ENCODE measurements at regions not wholly inside any gene's neighbourhood (a gene's known extent, or its start where the extent isn't known, plus 50 kb on each side); places are given as distances from the start of the nearest gene placed in this dataset.
"Not testable (repeated sequence)": the region's sequence is repeated elsewhere in the genome, so short reads cannot be mapped to it uniquely, and the experiment has no call there.

GRCh38 chr13:37960427-37960826 is 90.9 kb upstream of the TRPC4 start:
- H3K36me3 ChIP-seq (ENCODE audit: insufficient read depth, low read length): no peaks in the 10 kb centered on the region
- no peak overlapping the region for H3K27ac ChIP-seq (ENCODE audit: low read depth, low read length)
- no peaks in the 10 kb centered on the region for H3K27me3 ChIP-seq (ENCODE audit: insufficient read depth, low read length)
- H3K79me2 ChIP-seq (ENCODE audit: control insufficient read depth, insufficient read depth, low read length, unreplicated experiment): no peaks in the 10 kb centered on the region
- no peaks in the 10 kb centered on the region for H3K4me1 ChIP-seq (ENCODE audit: control insufficient read depth, insufficient read depth, low read length, unreplicated experiment)
- no peak overlapping the region for H2AFZ ChIP-seq (ENCODE audit: low read length, unreplicated experiment)
- H3K4me3 ChIP-seq (ENCODE audit: low read depth, low read length): no peak overlapping the region

GRCh38 chr13:37959284-37959683 is 89.7 kb upstream of the TRPC4 start:
- Histone ChIP-seq H3K79me2 (ENCODE audit: control insufficient read depth, insufficient read depth, low read length, unreplicated experiment) (no peaks in the 10 kb centered on the region), H3K36me3 (ENCODE audit: insufficient read depth, low read length) (no peaks in the 10 kb centered on the region), H3K4me3 (ENCODE audit: low read depth, low read length) (no peak overlapping the region), H3K27ac (ENCODE audit: low read depth, low read length) (no peak overlapping the region), H3K4me1 (ENCODE audit: control insufficient read depth, insufficient read depth, low read length, unreplicated experiment) (no peaks in the 10 kb centered on the region), H3K27me3 (ENCODE audit: insufficient read depth, low read length) (no peaks in the 10 kb centered on the region), H2AFZ (ENCODE audit: low read length, unreplicated experiment) (no peak overlapping the region)

GRCh38 chr13:37956536-37956935 is 87.0 kb upstream of the TRPC4 start:
- H2AFZ ChIP-seq (ENCODE audit: low read length, unreplicated experiment): no peak overlapping the region
- H3K4me3 ChIP-seq (ENCODE audit: low read depth, low read length): no peak overlapping the region
- no peaks in the 10 kb centered on the region for H3K36me3 ChIP-seq (ENCODE audit: insufficient read depth, low read length)
- H3K79me2 ChIP-seq (ENCODE audit: control insufficient read depth, insufficient read depth, low read length, unreplicated experiment): no peaks in the 10 kb centered on the region
- H3K27ac ChIP-seq (ENCODE audit: low read depth, low read length): no peak overlapping the region
- H3K4me1 ChIP-seq (ENCODE audit: control insufficient read depth, insufficient read depth, low read length, unreplicated experiment): no peaks in the 10 kb centered on the region
- H3K27me3 ChIP-seq (ENCODE audit: insufficient read depth, low read length): no peaks in the 10 kb centered on the region

GRCh38 chr13:37954597-37954996 is 85.0 kb upstream of the TRPC4 start:
- not testable (repeated sequence) for H3K4me3 ChIP-seq (ENCODE audit: low read depth, low read length); H3K4me1 ChIP-seq (ENCODE audit: control insufficient read depth, insufficient read depth, low read length, unreplicated experiment); H3K36me3 ChIP-seq (ENCODE audit: insufficient read depth, low read length); H2AFZ ChIP-seq (ENCODE audit: low read length, unreplicated experiment); H3K27ac ChIP-seq (ENCODE audit: low read depth, low read length); H3K79me2 ChIP-seq (ENCODE audit: control insufficient read depth, insufficient read depth, low read length, unreplicated experiment); H3K27me3 ChIP-seq (ENCODE audit: insufficient read depth, low read length)

- no peak overlapping the region for H2AFZ ChIP-seq (ENCODE audit: low read length, unreplicated experiment)
- H3K36me3 ChIP-seq (ENCODE audit: insufficient read depth, low read length): no peaks in the 10 kb centered on the region
- H3K4me1 ChIP-seq (ENCODE audit: control insufficient read depth, insufficient read depth, low read length, unreplicated experiment): no peaks in the 10 kb centered on the region
- H3K27ac ChIP-seq (ENCODE audit: low read depth, low read length): no peak overlapping the region
- no peak overlapping the region for H3K4me3 ChIP-seq (ENCODE audit: low read depth, low read length)
- no peaks in the 10 kb centered on the region for H3K79me2 ChIP-seq (ENCODE audit: control insufficient read depth, insufficient read depth, low read length, unreplicated experiment)
- H3K27me3 ChIP-seq (ENCODE audit: insufficient read depth, low read length): no peaks in the 10 kb centered on the region
Observed at GRCh38 chr13:37954191-37954590, 84.6 kb upstream of the TRPC4 start.

- H3K4me3 ChIP-seq (ENCODE audit: low read depth, low read length): no peak overlapping the region
- no peak overlapping the region for H2AFZ ChIP-seq (ENCODE audit: low read length, unreplicated experiment)
- H3K4me1 ChIP-seq (ENCODE audit: control insufficient read depth, insufficient read depth, low read length, unreplicated experiment): no peaks in the 10 kb centered on the region
- no peak overlapping the region for H3K27ac ChIP-seq (ENCODE audit: low read depth, low read length)
- H3K36me3 ChIP-seq (ENCODE audit: insufficient read depth, low read length): no peaks in the 10 kb centered on the region
- H3K27me3 ChIP-seq (ENCODE audit: insufficient read depth, low read length): no peaks in the 10 kb centered on the region
- no peaks in the 10 kb centered on the region for H3K79me2 ChIP-seq (ENCODE audit: control insufficient read depth, insufficient read depth, low read length, unreplicated experiment)
Observed at GRCh38 chr13:37953696-37954095, 84.1 kb upstream of the TRPC4 start.

- no peak overlapping the region for H2AFZ ChIP-seq (ENCODE audit: low read length, unreplicated experiment)
- no peaks in the 10 kb centered on the region for H3K36me3 ChIP-seq (ENCODE audit: insufficient read depth, low read length)
- no peaks in the 10 kb centered on the region for H3K4me1 ChIP-seq (ENCODE audit: control insufficient read depth, insufficient read depth, low read length, unreplicated experiment)
- H3K4me3 ChIP-seq (ENCODE audit: low read depth, low read length): no peak overlapping the region
- H3K79me2 ChIP-seq (ENCODE audit: control insufficient read depth, insufficient read depth, low read length, unreplicated experiment): no peaks in the 10 kb centered on the region
- no peaks in the 10 kb centered on the region for H3K27me3 ChIP-seq (ENCODE audit: insufficient read depth, low read length)
- H3K27ac ChIP-seq (ENCODE audit: low read depth, low read length): no peak overlapping the region
Observed at GRCh38 chr13:37950016-37950415, 80.4 kb upstream of the TRPC4 start.

GRCh38 chr13:37947419-37948140 is 78.0 kb upstream of the TRPC4 start:
- H3K27ac ChIP-seq (ENCODE audit: low read depth, low read length): no peak overlapping the region
- H2AFZ ChIP-seq (ENCODE audit: low read length, unreplicated experiment): no peak overlapping the region
- no peaks in the 10 kb centered on the region for H3K4me1 ChIP-seq (ENCODE audit: control insufficient read depth, insufficient read depth, low read length, unreplicated experiment)
- H3K27me3 ChIP-seq (ENCODE audit: insufficient read depth, low read length): no peaks in the 10 kb centered on the region
- no peaks in the 10 kb centered on the region for H3K36me3 ChIP-seq (ENCODE audit: insufficient read depth, low read length)
- H3K4me3 ChIP-seq (ENCODE audit: low read depth, low read length): no peak overlapping the region
- H3K79me2 ChIP-seq (ENCODE audit: control insufficient read depth, insufficient read depth, low read length, unreplicated experiment): no peaks in the 10 kb centered on the region

GRCh38 chr13:37945651-37946575 is 76.3 kb upstream of the TRPC4 start:
- Histone ChIP-seq H3K27ac (ENCODE audit: low read depth, low read length) (no peak overlapping the region), H2AFZ (ENCODE audit: low read length, unreplicated experiment) (no peak overlapping the region), H3K79me2 (ENCODE audit: control insufficient read depth, insufficient read depth, low read length, unreplicated experiment) (no peaks in the 10 kb centered on the region), H3K36me3 (ENCODE audit: insufficient read depth, low read length) (no peaks in the 10 kb centered on the region), H3K4me1 (ENCODE audit: control insufficient read depth, insufficient read depth, low read length, unreplicated experiment) (no peaks in the 10 kb centered on the region), H3K27me3 (ENCODE audit: insufficient read depth, low read length) (no peaks in the 10 kb centered on the region), H3K4me3 (ENCODE audit: low read depth, low read length) (no peak overlapping the region)

- H3K27me3 ChIP-seq (ENCODE audit: insufficient read depth, low read length): no peaks in the 10 kb centered on the region
- H2AFZ ChIP-seq (ENCODE audit: low read length, unreplicated experiment): no peak overlapping the region
- H3K27ac ChIP-seq (ENCODE audit: low read depth, low read length): no peak overlapping the region
- no peak overlapping the region for H3K4me3 ChIP-seq (ENCODE audit: low read depth, low read length)
- H3K79me2 ChIP-seq (ENCODE audit: control insufficient read depth, insufficient read depth, low read length, unreplicated experiment): no peaks in the 10 kb centered on the region
- no peaks in the 10 kb centered on the region for H3K36me3 ChIP-seq (ENCODE audit: insufficient read depth, low read length)
- H3K4me1 ChIP-seq (ENCODE audit: control insufficient read depth, insufficient read depth, low read length, unreplicated experiment): no peaks in the 10 kb centered on the region
Observed at GRCh38 chr13:37944869-37945442, 75.4 kb upstream of the TRPC4 start.
